GM10266 (cell line): ENCODE measurements at regions not wholly inside any gene's neighbourhood (a gene's known extent, or its start where the extent isn't known, plus 50 kb on each side); places are given as distances from the start of the nearest gene placed in this dataset.

Experiments
- DNase-seq: peaks from one replicate; pipeline ENCODE4 v3.0.0; 2012; ENCODE audit errors: extremely low spot score
- CTCF ChIP-seq: IDR thresholded peaks from 2 replicates; pipeline ENCODE4 v1.5.1; 2012; ENCODE audit warnings: mild to moderate bottlenecking, low read depth; ENCODE audit not compliant: control insufficient read depth, insufficient read depth; ENCODE audit errors: missing control alignments

- TF ChIP-seq CTCF, result no peak
Observed at GRCh38 chr3:26193558-26193957, 403.7 kb downstream of the OXSM start.

GRCh38 chr3:26196781-26197180 lies 406.9 kb downstream of the OXSM start:
- no peak for TF ChIP-seq CTCF

More at GRCh38 chr3:26193558-26193957, 403.7 kb downstream of the OXSM start:
- DNase-seq, result no peak

GRCh38 chr3:26198609-26199008 lies 408.7 kb downstream of the OXSM start:
- no peak for DNase-seq
- no peak for TF ChIP-seq CTCF

More at GRCh38 chr3:26196781-26197180, 406.9 kb downstream of the OXSM start:
- DNase-seq, result no peak

- DNase-seq, result no peak
- no peak for TF ChIP-seq CTCF
Observed at GRCh38 chr3:26202169-26202568, 412.3 kb downstream of the OXSM start.

- TF ChIP-seq CTCF, result no peak
- no peak for DNase-seq
Observed at GRCh38 chr3:26205475-26205874, 415.6 kb downstream of the OXSM start.

GRCh38 chr3:26208201-26208600 lies 414.4 kb upstream of the LRRC3B start:
- no peak for TF ChIP-seq CTCF
- DNase-seq, result no peak

GRCh38 chr3:26229801-26230200 lies 392.8 kb upstream of the LRRC3B start:
- TF ChIP-seq CTCF, result no peak
- no peak for DNase-seq
